ENCODE measurements at regions not wholly inside any gene's neighbourhood (a gene's known extent, or its start where the extent isn't known, plus 50 kb on each side); places are given as distances from the start of the nearest gene placed in this dataset.

GRCh38 chr4:84385203-84385602 is 113.9 kb downstream of the NKX6-1 start:
- WGBS, 2 donors = 14 to 17% methylated on average over 2 of the region's 2 CpGs

GRCh38 chr4:84384801-84385200 is 114.3 kb downstream of the NKX6-1 start:
- WGBS, 2 donors = 65 to 68% methylated on average over 1 of the region's 1 CpG
- no peak overlapping the region for H3K4me3 ChIP-seq (ENCODE audit: low read length in 2 of 2)
- no peak for DNase-seq
- no peaks in the 10 kb centered on the region for H3K4me1 ChIP-seq (ENCODE audit: control insufficient read depth in 1 of 2, insufficient read depth in 2 of 2, low read length in 2 of 2)
- H3K36me3 ChIP-seq (ENCODE audit: control insufficient read depth in 1 of 2, insufficient read depth in 2 of 2, low read length in 1 of 2) = no peaks in the 10 kb centered on the region
- no peaks in the 10 kb centered on the region for H3K27me3 ChIP-seq (ENCODE audit: control insufficient read depth in 1 of 2, insufficient read depth in 2 of 2, low read length in 1 of 2)
- no peak for ATAC-seq (ENCODE audit: low FRiP score)
- H3K9me3 ChIP-seq (ENCODE audit: control insufficient read depth, low read length) = no peaks in the 10 kb centered on the region
- intact Hi-C loops (cut with DNase I) = no loop called here
- no peak overlapping the region for H3K27ac ChIP-seq (ENCODE audit: low read depth in 1 of 2, low read length in 2 of 2)

More at GRCh38 chr4:84385203-84385602, 113.9 kb downstream of the NKX6-1 start:
- Histone ChIP-seq H3K4me3 (ENCODE audit: low read length in 2 of 2) (no peak overlapping the region), H3K4me1 (ENCODE audit: control insufficient read depth in 1 of 2, insufficient read depth in 2 of 2, low read length in 2 of 2) (no peaks in the 10 kb centered on the region), H3K27ac (ENCODE audit: low read depth in 1 of 2, low read length in 2 of 2) (no peak overlapping the region), H3K9me3 (ENCODE audit: control insufficient read depth, low read length) (no peaks in the 10 kb centered on the region), H3K27me3 (ENCODE audit: control insufficient read depth in 1 of 2, insufficient read depth in 2 of 2, low read length in 1 of 2) (no peaks in the 10 kb centered on the region), H3K36me3 (ENCODE audit: control insufficient read depth in 1 of 2, insufficient read depth in 2 of 2, low read length in 1 of 2) (no peaks in the 10 kb centered on the region)
- ATAC-seq (ENCODE audit: low FRiP score) (no peak), DNase-seq (no peak)
- intact Hi-C loops (cut with DNase I) = no loop called here

- Histone ChIP-seq H3K4me3 (ENCODE audit: low read length in 2 of 2) (no peak overlapping the region), H3K4me1 (ENCODE audit: control insufficient read depth in 1 of 2, insufficient read depth in 2 of 2, low read length in 2 of 2) (no peaks in the 10 kb centered on the region), H3K36me3 (ENCODE audit: control insufficient read depth in 1 of 2, insufficient read depth in 2 of 2, low read length in 1 of 2) (no peaks in the 10 kb centered on the region), H3K9me3 (ENCODE audit: control insufficient read depth, low read length) (no peaks in the 10 kb centered on the region), H3K27me3 (ENCODE audit: control insufficient read depth in 1 of 2, insufficient read depth in 2 of 2, low read length in 1 of 2) (no peaks in the 10 kb centered on the region), H3K27ac (ENCODE audit: low read depth in 1 of 2, low read length in 2 of 2) (no peak overlapping the region)
- ATAC-seq (ENCODE audit: low FRiP score) = no peak
- no peak for DNase-seq
- intact Hi-C loops (cut with DNase I) = no loop called here
Observed at GRCh38 chr4:84381759-84382158, 117.3 kb downstream of the NKX6-1 start.

- DNase-seq (no peak), ATAC-seq (ENCODE audit: low FRiP score) (no peak)
- no peaks in the 10 kb centered on the region for H3K4me1 ChIP-seq (ENCODE audit: control insufficient read depth in 1 of 2, insufficient read depth in 2 of 2, low read length in 2 of 2)
- no peak overlapping the region for H3K27ac ChIP-seq (ENCODE audit: low read depth in 1 of 2, low read length in 2 of 2)
- WGBS, 2 donors = 55 to 60% methylated on average over 13 of the region's 13 CpGs
- no peaks in the 10 kb centered on the region for H3K9me3 ChIP-seq (ENCODE audit: control insufficient read depth, low read length)
- no peak overlapping the region for H3K4me3 ChIP-seq (ENCODE audit: low read length in 2 of 2)
- no peaks in the 10 kb centered on the region for H3K27me3 ChIP-seq (ENCODE audit: control insufficient read depth in 1 of 2, insufficient read depth in 2 of 2, low read length in 1 of 2)
- intact Hi-C loops (cut with DNase I) = no loop called here
- no peaks in the 10 kb centered on the region for H3K36me3 ChIP-seq (ENCODE audit: control insufficient read depth in 1 of 2, insufficient read depth in 2 of 2, low read length in 1 of 2)
Observed at GRCh38 chr4:84379917-84380641, 119.0 kb downstream of the NKX6-1 start.

GRCh38 chr4:84378983-84379382 is 120.1 kb downstream of the NKX6-1 start:
- WGBS, 2 donors = 45 to 62% methylated on average over 4 of the region's 4 CpGs
- ATAC-seq (ENCODE audit: low FRiP score) = no peak

GRCh38 chr4:84378356-84378755 is 120.7 kb downstream of the NKX6-1 start:
- Histone ChIP-seq H3K27ac (ENCODE audit: low read depth in 1 of 2, low read length in 2 of 2) (no peak overlapping the region), H3K4me3 (ENCODE audit: low read length in 2 of 2) (no peak overlapping the region), H3K36me3 (ENCODE audit: control insufficient read depth in 1 of 2, insufficient read depth in 2 of 2, low read length in 1 of 2) (no peaks in the 10 kb centered on the region), H3K9me3 (ENCODE audit: control insufficient read depth, low read length) (no peaks in the 10 kb centered on the region), H3K27me3 (ENCODE audit: control insufficient read depth in 1 of 2, insufficient read depth in 2 of 2, low read length in 1 of 2) (no peaks in the 10 kb centered on the region), H3K4me1 (ENCODE audit: control insufficient read depth in 1 of 2, insufficient read depth in 2 of 2, low read length in 2 of 2) (no peaks in the 10 kb centered on the region)
- intact Hi-C loops (cut with DNase I) = no loop called here
- DNase-seq (no peak), ATAC-seq (ENCODE audit: low FRiP score) (no peak)
- 66 to 72% methylated on average over 5 of the region's 5 CpGs for WGBS, 2 donors

More at GRCh38 chr4:84378983-84379382, 120.1 kb downstream of the NKX6-1 start:
- intact Hi-C loops (cut with DNase I) = no loop called here
- H3K27me3 ChIP-seq (ENCODE audit: control insufficient read depth in 1 of 2, insufficient read depth in 2 of 2, low read length in 1 of 2) = no peaks in the 10 kb centered on the region
- H3K36me3 ChIP-seq (ENCODE audit: control insufficient read depth in 1 of 2, insufficient read depth in 2 of 2, low read length in 1 of 2) = no peaks in the 10 kb centered on the region
- no peaks in the 10 kb centered on the region for H3K4me1 ChIP-seq (ENCODE audit: control insufficient read depth in 1 of 2, insufficient read depth in 2 of 2, low read length in 2 of 2)
- H3K4me3 ChIP-seq (ENCODE audit: low read length in 2 of 2) = no peak overlapping the region
- DNase-seq = no peak
- no peaks in the 10 kb centered on the region for H3K9me3 ChIP-seq (ENCODE audit: control insufficient read depth, low read length)
- H3K27ac ChIP-seq (ENCODE audit: low read depth in 1 of 2, low read length in 2 of 2) = no peak overlapping the region

- 87 to 98% methylated on average over 2 of the region's 2 CpGs for WGBS, 2 donors
- intact Hi-C loops (cut with DNase I) = no loop called here
- Histone ChIP-seq H3K27me3 (ENCODE audit: control insufficient read depth in 1 of 2, insufficient read depth in 2 of 2, low read length in 1 of 2) (no peaks in the 10 kb centered on the region), H3K36me3 (ENCODE audit: control insufficient read depth in 1 of 2, insufficient read depth in 2 of 2, low read length in 1 of 2) (no peaks in the 10 kb centered on the region), H3K27ac (ENCODE audit: low read depth in 1 of 2, low read length in 2 of 2) (no peak overlapping the region), H3K4me1 (ENCODE audit: control insufficient read depth in 1 of 2, insufficient read depth in 2 of 2, low read length in 2 of 2) (no peaks in the 10 kb centered on the region), H3K9me3 (ENCODE audit: control insufficient read depth, low read length) (no peaks in the 10 kb centered on the region), H3K4me3 (ENCODE audit: low read length in 2 of 2) (no peak overlapping the region)
- no peak for DNase-seq
- no peak for ATAC-seq (ENCODE audit: low FRiP score)
Observed at GRCh38 chr4:84366907-84367306, 132.2 kb downstream of the NKX6-1 start.

GRCh38 chr4:84366161-84366560 is 132.9 kb downstream of the NKX6-1 start:
- Histone ChIP-seq H3K36me3 (ENCODE audit: control insufficient read depth in 1 of 2, insufficient read depth in 2 of 2, low read length in 1 of 2) (no peaks in the 10 kb centered on the region), H3K27me3 (ENCODE audit: control insufficient read depth in 1 of 2, insufficient read depth in 2 of 2, low read length in 1 of 2) (no peaks in the 10 kb centered on the region), H3K4me1 (ENCODE audit: control insufficient read depth in 1 of 2, insufficient read depth in 2 of 2, low read length in 2 of 2) (no peaks in the 10 kb centered on the region), H3K27ac (ENCODE audit: low read depth in 1 of 2, low read length in 2 of 2) (no peak overlapping the region), H3K9me3 (ENCODE audit: control insufficient read depth, low read length) (peaks cover 2% of the 10 kb centered on the region), H3K4me3 (ENCODE audit: low read length in 2 of 2) (no peak overlapping the region)
- 24 to 27% methylated on average over 3 of the region's 3 CpGs for WGBS, 2 donors
- DNase-seq (no peak), ATAC-seq (ENCODE audit: low FRiP score) (no peak)
- intact Hi-C loops (cut with DNase I) = no loop called here

GRCh38 chr4:84362896-84363655 is 136.0 kb downstream of the NKX6-1 start:
- ATAC-seq (ENCODE audit: low FRiP score) (no peak), DNase-seq (no peak)
- Histone ChIP-seq H3K27ac (ENCODE audit: low read depth in 1 of 2, low read length in 2 of 2) (no peak overlapping the region), H3K36me3 (ENCODE audit: control insufficient read depth in 1 of 2, insufficient read depth in 2 of 2, low read length in 1 of 2) (no peaks in the 10 kb centered on the region), H3K4me1 (ENCODE audit: control insufficient read depth in 1 of 2, insufficient read depth in 2 of 2, low read length in 2 of 2) (no peaks in the 10 kb centered on the region), H3K4me3 (ENCODE audit: low read length in 2 of 2) (no peak overlapping the region), H3K9me3 (ENCODE audit: control insufficient read depth, low read length) (peaks cover 2% of the 10 kb centered on the region), H3K27me3 (ENCODE audit: control insufficient read depth in 1 of 2, insufficient read depth in 2 of 2, low read length in 1 of 2) (no peaks in the 10 kb centered on the region)
- 71 to 72% methylated on average over 10 of the region's 10 CpGs for WGBS, 2 donors
- intact Hi-C loops (cut with DNase I) = no loop called here

Data from aorta (tissue), 5 donors.